HG03108 (cell line): ENCODE measurements at regions not wholly inside any gene's neighbourhood (a gene's known extent, or its start where the extent isn't known, plus 50 kb on each side); places are given as distances from the start of the nearest gene placed in this dataset.
"Not testable (repeated sequence)": the region's sequence is repeated elsewhere in the genome, so short reads cannot be mapped to it uniquely, and the experiment has no call there.

ENCODE experiments used
- ATAC-seq: cut with Tn5 transposase; IDR thresholded peaks from one replicate; pipeline ENCODE4 v1.9.1; 2021; ENCODE audit warnings: moderate library complexity; ENCODE audit not compliant: unreplicated experiment

DNA sequence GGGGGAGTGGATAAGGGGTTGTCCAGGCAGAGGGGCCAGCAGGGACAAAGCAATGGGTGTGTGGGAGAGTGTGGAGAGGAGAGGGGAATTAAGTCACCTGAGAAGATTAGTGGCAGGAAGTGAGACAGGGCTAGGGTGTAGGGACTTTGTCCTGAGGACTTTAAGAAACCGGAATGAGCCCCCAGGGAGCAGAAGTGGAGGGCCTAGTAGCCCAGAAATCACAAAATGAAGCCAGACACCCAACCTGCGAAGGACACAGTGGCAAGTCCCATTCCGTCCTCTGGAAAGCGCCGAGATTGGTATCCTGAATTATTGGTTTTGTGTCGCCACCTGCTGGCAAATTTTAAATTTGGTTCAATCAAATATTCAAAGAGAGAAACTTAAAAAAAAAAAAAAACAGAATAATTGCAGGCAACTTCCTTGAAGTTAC, 78.0 kb upstream of the SLC25A36 start:
- ATAC-seq: no peak

DNA sequence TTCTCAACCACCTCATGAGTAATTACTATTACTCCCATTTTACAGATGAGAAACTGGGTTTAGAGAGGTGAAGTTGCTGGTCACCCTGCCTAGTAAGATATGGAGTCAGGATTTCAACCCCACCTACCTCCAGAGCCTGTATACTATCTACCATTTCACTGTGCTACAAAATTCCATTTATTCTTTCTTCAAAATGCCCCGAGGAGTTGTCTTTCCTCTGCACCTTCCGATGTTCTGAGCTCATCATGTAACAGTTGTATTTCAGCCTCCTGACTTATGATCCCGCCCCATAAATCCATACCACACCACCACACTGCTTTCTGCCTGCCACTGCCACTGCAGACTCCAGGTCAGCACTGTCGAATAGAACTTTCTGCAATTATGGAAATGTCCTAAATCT, 71.3 kb upstream of the SLC25A36 start:
- no peak for ATAC-seq

DNA sequence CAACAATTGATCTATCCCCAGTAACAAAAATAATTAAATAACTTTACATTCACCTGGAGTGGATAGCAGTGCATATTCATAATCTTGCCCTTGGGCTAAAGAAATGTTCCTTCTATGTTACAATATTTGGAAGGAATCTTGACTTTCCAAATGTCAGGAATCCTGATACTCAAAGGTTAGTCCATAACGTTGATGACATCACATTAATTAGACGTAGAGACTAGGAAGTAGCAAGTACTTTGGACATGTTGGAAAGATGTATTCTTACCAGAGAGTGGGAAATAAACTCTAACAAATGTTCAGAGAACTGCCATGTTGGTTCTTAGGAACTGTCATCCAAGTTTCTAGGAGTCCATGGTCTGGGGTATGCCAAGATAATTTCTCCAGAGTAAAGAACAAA, 70.6 kb upstream of the SLC25A36 start:
- no peak for ATAC-seq

DNA sequence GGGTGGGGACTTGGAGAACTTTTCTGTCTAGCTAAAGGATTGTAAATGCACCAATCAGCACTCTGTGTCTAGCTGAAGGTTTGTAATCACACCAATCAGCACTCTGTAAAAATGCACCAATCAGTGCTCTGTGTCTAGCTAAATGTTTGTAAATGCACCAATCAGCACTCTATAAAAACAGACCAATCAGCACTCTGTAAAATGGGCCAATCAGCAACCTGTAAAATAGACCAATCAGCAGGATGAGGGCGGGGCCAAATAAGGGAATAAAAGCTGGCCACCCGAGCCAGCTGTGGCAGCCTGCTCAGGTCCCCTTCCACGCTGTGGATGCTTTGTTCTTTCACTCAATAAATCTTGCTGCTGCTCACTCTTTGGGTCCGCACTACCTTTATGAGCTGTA, 69.5 kb upstream of the SLC25A36 start:
- not testable (repeated sequence) for ATAC-seq

DNA sequence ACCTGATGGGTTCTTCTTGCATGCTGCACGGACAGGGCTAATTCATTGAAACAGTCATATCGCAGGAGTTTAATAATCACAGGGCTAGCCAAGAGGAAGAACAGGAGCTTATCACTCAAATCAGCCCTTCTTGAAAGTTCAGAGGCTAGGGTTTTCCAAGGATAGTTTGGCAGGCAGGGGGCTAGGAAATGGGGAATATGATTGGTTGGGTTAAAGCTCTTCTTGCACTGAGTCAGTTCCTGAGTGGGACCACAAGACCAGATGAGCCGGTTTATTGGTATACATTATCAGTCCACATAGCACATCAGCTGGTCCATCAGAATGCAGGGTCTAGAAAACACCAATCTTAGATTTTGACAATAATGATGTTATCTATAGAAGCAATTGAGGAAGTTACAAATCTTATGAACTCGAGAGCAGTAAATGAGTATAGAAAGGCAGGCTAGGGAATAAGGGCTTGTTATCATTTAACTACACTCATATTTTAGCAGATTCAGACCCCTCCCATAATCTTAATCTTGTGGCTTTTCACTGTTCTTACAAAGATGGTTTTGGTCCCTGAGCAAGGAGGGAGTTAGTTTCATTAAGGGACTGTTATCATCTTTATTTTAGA, 58.1 kb upstream of the SLC25A36 start:
- no peak for ATAC-seq

DNA sequence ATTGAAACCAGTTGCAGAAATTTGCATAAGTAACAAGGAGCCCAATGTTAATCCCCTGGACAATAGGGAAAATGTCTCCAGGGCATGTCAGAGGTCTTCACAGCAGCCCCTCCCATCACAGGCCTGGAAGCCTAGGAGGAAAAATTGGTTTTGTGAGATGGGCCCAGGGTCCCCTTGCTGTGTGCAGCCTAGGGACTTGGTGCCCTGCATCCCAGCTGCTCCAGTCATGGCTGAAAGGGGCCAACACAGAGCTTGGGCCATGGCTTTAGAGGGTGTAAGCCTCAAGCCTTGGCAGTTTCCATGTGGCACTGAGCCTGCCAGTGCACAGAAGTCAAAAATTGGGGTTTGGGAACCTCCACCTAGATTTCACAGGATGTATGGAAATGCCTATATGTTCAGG, 55.9 kb upstream of the SLC25A36 start:
- not testable (repeated sequence) for ATAC-seq
